ENCODE measurements at regions not wholly inside any gene's neighbourhood (a gene's known extent, or its start where the extent isn't known, plus 50 kb on each side); places are given as distances from the start of the nearest gene placed in this dataset.

DNA sequence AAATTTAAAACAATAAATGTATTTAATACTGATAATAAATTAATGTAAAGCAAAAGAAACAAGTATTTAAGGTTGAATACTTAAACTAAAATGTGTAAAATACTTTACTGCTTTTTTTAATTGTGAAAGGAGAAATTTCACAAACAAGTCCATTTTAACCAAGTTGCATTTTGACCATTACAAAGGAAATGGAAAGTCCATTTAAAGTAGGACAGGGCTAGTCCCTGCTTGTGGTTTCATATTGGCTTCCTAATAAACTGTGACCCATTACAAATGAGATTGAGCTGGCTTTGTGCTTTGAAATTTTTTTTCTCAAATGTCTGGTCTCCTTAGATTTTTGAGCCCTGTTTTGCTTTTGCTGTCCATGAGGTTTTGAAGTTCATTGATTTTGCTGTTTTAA lies 527.6 kb downstream of the MAFB start:
- DNase-seq (ENCODE audit: low spot score): no peak

DNA sequence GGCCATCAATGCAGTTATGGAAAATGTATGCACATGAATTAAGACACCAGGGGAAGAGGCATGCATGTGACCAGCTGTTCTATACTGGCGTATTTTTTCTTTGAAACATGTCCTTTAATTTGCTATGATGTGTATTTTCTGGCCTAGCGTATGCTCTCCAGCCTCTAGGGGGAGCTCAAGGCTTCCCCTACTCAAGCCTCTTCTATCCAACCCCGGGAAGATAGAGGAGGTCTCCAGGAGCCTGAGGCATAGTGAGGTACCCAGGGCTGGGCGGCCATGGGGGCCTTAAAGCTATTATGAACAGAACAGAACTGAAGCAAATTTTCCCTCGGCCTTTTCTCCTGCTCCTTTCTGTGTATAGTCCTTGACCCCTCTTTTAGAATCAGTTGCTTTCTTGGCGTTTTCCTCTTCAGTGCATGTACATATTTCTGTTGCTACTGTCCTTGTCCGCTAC lies 528.9 kb downstream of the MAFB start:
- peak; percentile 80 for DNase-seq (ENCODE audit: low spot score)

DNA sequence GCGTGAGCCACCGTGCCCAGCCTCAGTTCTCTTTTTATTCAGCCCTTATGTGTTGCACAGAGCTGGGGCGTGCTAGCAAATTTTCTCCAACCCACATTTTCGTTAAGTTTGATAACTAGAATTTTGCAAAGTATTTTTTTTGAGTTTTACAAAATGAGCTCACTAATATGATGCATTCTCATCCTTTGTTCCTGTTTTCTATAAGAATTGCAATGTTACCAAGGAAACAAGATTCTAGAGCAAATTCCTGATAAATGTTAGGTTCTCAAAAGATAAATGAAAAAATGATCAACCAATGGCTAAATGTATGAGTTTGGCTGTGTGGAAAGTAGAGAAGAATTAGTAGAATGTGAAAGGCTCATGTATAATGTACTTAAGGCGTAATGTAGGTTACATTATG lies 529.8 kb downstream of the MAFB start:
- DNase-seq (ENCODE audit: low spot score): no peak

DNA sequence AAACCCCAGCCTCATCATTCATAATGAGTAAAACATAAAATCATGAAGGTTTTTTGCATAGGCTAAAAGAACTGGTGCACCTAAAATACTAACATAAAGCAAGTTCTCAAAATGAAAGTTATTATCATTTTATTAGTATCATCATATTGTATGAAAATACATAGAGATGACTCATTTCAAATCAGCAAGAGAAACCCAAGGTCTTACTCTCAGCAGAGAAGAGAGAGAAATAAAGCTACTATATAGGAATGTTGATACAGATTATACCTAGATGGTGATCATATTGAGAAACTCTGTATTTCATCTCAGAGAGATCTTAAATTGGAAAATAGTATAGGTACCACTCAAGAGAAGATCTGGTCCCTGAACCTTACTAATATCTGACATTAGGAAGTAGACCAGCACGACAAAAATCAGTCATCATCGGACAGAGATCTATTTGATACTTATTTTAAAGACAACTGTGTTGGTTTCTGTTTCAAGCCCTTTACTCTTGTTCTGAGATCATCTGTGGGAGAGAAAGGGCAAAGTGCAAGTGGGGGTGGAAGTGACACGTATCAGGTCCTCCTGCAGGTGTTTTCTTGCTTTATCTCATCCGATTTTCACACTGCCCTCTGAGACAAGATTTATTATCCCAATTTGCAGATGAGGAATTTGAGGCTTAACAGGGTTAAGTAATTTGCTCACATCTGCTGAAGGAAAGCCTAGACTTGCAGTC lies 532.3 kb downstream of the MAFB start:
- DNase-seq (ENCODE audit: low spot score): no peak

DNA sequence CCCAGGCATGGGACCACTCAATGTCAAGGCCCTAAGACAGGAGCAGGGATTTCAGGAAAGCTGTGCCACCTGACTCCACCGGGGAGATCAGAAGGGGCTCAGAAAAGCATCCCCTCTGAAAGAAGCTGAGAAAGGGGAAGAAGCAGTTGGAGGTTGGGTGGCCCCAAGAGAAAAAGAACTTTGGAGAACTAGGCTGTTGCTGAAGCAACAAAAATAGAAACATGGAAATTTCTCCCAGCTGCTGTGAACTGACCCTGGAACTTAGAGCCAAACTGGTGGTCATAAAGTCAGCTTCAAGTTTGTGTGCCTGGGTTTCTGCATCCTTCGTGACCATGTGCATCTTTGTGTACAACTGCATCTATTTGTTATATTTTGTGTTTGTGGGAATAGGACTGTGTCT lies 534.5 kb downstream of the MAFB start:
- DNase-seq (ENCODE audit: low spot score): no peak

DNA sequence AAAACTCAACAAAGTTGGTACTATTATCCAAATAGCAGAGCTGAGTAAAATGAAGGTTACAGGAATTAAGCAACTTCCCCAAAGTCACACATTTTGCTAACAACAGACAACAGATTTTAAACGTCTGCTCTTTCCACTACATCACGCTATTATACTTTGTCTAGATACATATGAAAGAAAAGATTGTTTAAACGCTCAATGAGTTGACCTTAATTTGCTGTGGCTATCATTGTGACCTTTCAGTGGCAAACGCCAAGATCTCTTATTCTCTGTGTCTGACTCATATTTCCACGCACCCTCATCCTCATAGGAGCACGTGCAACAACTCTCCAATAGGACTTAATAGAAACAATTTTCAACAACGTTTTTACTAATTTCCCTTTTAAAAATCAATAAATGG lies 540.1 kb downstream of the MAFB start:
- DNase-seq (ENCODE audit: low spot score): no peak

DNA sequence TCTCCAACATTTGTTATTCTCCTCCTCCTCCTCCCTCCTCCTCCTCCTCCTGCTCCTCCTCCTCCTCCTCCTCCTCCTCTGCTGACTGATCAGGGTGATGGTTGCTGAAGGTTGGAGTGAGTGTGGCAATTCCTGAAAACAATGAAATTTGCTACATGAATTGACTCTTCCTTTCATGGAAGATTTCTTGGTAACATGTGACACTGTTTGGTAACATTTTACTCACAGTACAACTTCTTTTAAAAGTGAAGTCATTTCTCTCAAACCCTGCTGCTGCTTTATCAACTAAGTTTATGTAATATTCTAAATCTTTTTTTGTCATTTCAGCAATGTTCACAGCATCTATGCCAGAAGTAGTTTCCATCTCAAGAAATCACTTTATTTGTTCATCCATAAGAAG lies 543.0 kb downstream of the MAFB start:
- no peak for DNase-seq (ENCODE audit: low spot score)

DNA sequence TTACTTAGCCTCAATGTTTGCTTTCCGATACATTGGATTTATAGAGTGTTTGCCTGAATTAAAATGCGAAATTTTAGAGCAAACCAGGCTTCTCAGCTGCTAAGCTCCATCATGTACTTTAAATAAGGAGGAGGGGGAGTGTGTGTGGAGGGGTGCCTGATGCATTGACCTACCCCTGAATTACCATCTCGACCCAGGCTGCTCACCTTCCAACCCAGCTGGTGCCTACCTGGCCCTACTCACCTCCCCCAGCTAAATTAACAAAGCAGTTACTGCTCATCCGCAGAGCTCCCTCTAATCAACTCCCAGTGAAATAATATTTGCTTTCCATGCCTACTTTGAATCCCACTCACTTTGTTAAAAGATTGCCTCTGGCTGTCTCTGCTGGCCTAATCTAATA lies 544.5 kb downstream of the MAFB start:
- no peak for DNase-seq (ENCODE audit: low spot score)

DNA sequence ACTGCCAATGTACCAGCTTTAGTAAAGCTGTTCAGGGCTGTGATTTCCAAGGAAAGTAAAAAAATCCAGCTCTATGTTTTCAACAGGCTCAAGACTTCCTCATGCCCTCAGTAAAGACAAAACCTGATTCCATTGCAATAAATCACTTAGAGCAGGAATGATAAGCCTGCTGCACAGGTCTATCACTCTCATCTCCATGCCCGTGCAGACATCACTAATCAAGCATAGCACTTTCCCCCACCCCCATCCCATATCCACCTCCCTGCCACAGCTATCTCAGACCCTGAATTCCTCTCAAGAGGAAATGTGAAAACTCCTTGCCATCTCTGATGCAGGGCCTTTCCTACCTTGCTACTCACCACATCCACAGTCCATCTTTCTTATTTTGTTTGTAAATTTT lies 554.9 kb downstream of the MAFB start:
- no peak for DNase-seq (ENCODE audit: low spot score)

DNA sequence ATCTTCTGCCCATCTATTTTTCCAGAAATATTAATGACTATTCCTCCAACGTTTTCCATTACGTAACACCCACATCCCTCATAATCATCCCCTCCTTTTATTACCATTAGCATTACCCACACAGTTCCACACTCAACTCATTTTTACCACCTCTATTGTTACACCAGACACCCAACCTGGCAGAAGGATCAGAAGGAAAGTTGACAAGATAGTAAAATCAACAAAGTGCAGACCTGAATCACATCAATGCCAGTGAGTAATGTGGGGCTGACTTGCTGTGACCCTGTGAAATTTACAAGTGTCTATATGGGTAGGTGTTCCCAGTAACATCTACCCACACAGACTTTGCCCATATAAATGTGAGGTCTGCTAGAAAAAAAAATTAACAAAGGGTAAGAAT lies 568.2 kb downstream of the MAFB start:
- DNase-seq (ENCODE audit: low spot score): no peak

DNA sequence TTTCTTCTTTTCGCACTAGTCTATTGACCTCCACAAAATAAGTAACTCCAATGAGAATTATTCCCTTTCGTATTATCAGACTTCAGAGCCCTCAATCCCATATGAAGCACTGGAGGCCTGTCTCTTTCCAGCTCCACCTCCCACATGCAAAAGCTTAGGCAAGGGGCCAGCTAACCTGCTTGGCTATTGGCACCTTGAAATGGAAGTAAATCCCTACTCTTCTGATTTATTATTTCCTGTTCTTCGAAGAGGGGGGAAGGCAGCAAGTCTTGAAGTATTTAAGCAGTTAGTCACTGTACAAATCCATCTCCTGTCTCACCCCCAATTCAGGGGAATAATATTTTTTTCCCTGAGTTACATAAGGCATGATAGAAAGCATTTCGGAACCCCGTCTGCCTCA lies 577.8 kb downstream of the MAFB start:
- no peak for DNase-seq (ENCODE audit: low spot score)

DNA sequence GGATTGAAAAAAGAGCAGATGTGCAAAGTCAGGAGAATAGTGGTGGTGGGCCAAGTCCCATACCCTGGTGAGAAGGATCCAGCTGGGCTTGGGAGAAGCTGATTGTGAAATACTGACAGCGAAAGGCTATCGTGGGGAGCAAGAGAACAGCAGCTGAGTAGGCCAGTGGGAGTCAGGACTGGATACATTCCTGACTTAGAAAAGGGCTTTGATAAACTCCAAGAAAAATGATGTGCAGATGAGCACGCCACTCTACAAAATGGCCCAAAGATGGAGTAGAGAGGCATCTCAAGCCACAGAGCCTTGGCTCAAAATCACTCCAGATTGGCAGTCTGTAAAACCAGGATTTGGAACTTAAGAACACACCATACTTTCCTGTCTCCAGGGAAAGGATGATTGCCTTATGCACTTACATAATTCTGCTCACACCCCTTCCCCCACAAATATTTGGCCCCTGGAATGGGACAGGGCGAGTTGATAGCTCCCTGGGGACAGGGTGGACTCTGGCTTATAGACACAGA lies 578.7 kb downstream of the MAFB start:
- no peak for DNase-seq (ENCODE audit: low spot score)

DNA sequence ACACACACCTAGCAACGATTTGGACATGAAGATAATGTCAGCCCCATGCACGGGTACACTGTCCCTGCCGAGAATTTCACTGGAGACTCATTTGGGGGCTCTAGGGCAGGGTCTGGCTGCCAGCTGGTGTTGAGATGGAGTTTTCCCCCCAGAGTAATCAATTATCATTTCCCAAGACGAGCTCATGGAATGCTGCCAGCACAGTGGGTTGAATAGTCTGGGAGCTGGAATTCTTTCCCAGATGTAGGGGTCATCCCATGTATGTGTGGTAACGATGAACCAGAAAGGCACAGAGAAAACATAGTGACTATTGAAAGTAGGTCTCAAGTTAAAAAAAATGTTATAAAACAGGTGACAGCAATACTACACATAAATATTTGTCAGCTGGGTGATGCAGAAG lies 579.9 kb downstream of the MAFB start:
- DNase-seq (ENCODE audit: low spot score): no peak

DNA sequence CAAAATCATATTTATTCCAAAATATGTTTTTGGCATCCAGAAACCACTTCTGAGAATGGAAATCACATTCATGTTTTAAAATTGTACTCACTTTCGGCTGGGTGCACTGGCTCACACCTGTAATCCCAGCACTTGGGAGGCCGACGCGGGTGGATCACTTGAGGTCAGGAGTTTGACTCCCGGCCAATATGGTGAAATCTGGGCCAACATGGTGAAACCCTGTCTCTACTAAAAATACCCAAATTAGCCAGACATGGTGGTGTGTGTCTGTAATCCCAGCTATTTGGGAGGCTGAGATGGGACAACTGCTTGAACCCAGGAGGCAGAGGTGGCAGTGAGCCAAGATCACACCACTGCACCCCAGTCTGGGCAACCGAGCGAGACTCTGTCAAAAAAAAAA lies 580.7 kb downstream of the MAFB start:
- no peak for DNase-seq (ENCODE audit: low spot score)

DNA sequence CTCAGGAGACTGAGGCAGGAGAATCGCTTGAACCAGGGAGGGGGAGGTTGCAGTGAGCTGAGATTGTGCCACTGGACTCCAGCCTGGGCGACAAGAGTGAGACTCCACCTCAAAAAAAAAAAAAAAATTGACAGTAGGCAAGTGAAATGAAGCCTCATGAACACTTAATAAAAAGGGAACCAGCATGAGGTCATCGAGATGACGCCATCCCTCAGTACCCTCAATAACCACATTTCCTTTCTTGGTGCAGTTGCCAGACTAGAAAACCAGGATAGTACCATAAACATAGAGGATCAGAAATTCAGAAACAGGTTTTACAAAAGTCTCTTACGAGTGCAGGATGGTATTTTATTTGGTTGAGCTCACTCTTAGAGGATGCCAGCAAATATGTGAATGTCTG lies 584.1 kb downstream of the MAFB start:
- no peak for DNase-seq (ENCODE audit: low spot score)

DNA sequence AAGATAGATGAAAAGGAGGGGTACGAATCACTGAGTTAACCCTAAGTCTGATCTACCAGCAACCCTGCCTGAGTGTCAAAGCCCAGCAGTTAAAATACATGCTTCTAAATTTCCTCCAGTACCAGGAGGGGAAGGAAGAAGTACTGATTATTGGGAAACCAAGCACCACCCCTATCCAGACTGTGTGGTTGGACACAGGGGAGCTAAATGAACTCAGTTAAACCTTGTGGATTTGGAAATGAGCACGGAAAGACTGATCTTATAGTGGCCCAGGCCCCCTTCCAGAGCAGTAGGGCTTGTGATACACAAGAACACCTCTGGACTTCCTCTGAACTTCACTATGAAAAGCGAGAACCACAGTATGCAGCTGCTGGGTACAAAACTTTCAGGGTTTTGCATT lies 585.6 kb downstream of the MAFB start:
- no peak for DNase-seq (ENCODE audit: low spot score)

DNA sequence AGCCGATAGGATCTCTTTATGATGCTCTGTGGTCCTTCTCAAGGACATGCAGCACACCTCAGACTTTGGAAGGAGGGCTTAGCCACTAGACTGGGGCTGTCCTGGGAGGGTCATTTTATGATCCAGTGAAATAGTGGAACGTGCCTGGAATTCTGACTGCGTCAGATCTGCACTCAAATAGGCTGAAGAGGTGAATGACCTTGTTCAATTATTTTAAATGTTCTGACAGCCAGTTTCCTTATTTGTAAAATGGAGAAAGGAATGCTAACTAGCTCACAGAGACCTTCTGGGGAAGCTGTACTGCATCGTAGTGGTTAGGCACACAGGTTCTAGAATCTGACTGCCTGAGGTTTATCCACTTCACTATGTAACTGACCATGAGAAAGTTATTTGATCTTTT lies 587.5 kb downstream of the MAFB start:
- no peak for DNase-seq (ENCODE audit: low spot score)

DNA sequence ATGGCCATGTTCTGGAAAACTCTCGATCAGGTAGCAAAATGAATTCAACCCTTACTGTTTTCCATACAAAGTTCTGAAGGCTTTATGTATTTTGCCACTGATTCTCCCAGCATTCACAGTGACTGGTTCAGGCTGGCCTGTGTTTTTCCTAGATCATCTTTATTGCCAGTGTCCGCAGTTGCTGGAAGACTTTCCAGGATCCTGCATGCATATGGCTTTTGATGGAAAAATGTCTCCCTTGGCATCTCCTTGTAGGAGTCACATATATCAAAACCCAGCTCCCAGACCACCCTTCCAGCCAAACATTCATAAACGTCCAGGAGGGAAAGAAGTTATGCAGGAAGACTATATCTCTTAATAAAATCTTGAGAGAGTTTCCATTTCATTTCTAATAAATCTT lies 588.8 kb downstream of the MAFB start:
- no peak for DNase-seq (ENCODE audit: low spot score)

DNA sequence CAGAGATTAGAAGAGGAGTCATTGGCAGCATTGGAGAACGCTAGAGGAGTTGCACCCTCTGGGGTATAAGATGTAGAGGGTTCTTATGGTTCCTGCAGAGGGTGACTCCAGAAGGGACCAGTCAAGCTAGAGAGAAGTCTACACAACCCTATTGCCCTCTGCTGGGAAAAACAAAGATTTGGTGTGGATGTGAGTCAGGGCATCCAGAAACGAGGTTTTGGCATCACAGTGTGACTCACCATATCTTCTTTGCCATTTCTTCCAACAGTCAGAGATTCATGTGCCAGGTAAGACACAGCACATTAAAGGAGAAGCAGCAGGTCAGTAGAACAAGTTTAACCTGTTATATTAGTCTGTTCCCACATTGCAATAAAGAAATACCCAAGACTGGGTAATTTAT lies 598.8 kb downstream of the MAFB start:
- DNase-seq (ENCODE audit: low spot score): peak; percentile 20

DNA sequence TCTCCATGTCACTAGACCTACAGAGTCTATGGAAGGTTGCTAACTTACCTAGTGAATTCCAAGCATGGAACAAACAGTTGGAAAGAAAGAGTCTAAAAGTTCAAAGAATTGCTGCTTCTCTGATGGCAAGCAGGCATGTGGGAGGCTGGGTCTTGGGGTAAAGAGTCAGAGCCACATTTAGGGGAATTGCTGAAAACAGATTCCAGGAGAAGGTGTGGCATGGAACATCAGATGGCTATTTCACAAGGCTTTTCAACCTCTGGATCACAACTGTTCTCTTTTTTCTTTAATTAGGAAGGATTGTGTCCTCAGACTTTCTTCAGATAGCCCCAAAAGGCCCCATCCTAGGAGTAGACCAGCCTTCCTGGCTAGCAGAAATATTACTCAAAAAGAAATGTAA lies 601.5 kb downstream of the MAFB start:
- no peak for DNase-seq (ENCODE audit: low spot score)

DNA sequence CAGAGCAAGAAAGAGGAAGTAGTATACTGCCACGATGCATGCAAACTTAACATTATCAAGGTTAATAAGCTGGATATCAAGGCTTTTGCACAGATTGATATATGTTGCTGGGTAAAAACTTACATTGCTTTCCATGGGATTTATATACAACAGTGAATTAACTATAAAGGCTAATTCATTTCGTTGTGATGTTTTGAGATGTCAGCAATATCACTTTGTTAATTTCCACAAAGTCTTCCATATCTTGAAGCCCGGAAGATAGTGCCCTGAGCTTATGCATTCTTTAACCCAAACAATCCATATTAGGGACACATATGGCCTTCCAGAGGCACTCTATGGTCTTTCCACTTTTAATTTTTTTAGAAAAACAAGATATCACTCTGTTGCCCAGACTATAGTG lies 603.5 kb downstream of the MAFB start:
- no peak for DNase-seq (ENCODE audit: low spot score)

DNA sequence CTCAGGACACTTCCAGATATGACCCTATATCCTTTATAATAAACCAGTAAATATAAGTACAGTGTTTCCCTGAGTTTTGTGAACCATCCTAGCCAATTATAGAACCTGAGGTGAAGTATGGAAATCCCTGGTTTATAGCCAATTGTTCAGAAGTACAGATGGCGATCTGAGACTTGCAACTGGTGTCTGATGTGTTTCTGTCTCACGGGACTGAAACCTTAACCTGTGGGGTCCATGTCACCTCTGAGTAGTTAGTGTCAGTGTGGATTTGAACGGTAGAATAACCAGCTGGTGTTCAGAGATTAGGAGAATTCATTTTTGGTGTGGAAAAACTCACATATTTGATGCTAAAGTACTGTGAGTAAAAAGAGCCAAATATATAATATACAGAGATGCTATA lies 606.6 kb downstream of the MAFB start:
- no peak for DNase-seq (ENCODE audit: low spot score)

DNA sequence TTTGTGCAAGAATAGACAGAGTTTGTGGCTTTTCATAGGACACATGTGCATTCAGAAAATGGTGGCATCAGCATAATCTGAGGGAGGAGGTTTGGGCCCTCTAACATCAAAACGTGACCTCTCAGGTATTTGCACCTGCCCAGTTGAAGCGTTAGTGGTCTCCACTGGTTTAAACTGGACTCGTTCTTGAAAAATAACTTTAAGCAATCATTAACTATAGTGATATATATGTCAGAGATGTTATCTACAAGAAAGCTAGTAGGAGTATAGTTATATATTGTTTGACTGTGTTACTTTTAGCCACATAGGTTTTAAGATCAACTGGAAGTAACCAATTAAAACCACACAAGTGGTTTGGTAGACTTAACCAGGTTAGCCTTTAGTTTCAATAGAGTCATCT lies 607.4 kb downstream of the MAFB start:
- no peak for DNase-seq (ENCODE audit: low spot score)

DNA sequence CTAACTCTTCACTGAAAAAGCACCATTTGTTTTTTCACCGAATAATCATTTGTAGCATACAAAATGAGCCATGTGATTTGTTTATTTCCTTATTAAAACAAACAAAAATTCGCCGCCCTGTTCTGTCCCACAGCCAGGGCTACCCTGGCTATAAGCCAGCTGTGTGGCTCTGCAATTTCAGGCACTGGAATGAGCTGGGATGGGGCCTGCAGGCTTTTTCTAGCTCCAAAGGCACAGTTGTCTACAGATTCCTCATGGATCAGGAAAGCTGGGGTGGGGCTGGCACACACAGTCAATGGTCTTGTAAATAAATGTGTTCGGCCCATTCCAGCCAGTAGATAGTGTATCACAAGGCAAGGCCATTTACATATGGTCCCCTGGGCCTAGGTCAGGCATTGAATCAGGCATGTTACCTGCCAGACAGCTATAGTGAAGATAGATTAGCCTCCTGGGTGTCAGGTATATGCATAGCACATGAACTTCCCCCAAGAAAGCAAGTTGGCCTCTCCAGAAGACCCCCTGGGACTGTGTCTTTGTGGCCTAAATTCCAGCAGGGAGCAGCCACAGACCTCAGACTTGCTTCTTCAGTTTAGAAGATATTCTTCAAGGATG lies 608.9 kb downstream of the MAFB start:
- no peak for DNase-seq (ENCODE audit: low spot score)

Data from RKO (cell line).